OCI-LY3 (cell line): ENCODE measurements at regions not wholly inside any gene's neighbourhood (a gene's known extent, or its start where the extent isn't known, plus 50 kb on each side); places are given as distances from the start of the nearest gene placed in this dataset.

ENCODE experiments used
- H2AFZ ChIP-seq: fragments of 200-600, 300-600 bp; shearing (Covaris generic); 2 replicates; pipeline ENCODE4 v1.6.0; 2014; ENCODE audit warnings: antibody characterized with exemption, low read depth, low read length
- H3K27ac ChIP-seq: fragments of 200-600, 300-600 bp; sonication (generic); 2 replicates; pipeline ENCODE4 v1.5.1; 2014; ENCODE audit warnings: mild to moderate bottlenecking, low read length, moderate library complexity, mixed read lengths
- H3K27me3 ChIP-seq: fragments of 200-600, 300-600 bp; sonication (generic); 2 replicates; pipeline ENCODE4 v1.6.1; 2014; ENCODE audit warnings: low read depth, low read length, mixed read lengths
- H3K36me3 ChIP-seq: fragments of 200-600, 300-600 bp; sonication (generic); replicated peaks from 2 replicates; pipeline ENCODE3; 2014; ENCODE audit warnings: low read depth, low read length, mixed read lengths
- H3K4me1 ChIP-seq: fragments of 300-600, 200-600 bp; sonication (generic); 2 replicates; pipeline ENCODE4 v1.6.1; 2014; ENCODE audit warnings: low read length, mixed read lengths
- H3K4me2 ChIP-seq: fragments of 200-600, 300-600 bp; sonication (generic); 2 replicates; pipeline ENCODE4 v1.6.1; 2014; ENCODE audit warnings: low read length, mixed read lengths
- H3K4me3 ChIP-seq: fragments of 300-600, 200-600 bp; sonication (generic); 2 replicates; pipeline ENCODE4 v1.5.1; 2014; ENCODE audit warnings: antibody characterized with exemption, mild to moderate bottlenecking, low read length, moderate library complexity
- H3K79me2 ChIP-seq: fragments of 300-600, 200-600 bp; shearing (Covaris generic); 2 replicates; pipeline ENCODE4 v1.6.1; 2014; ENCODE audit warnings: mild to moderate bottlenecking, low read length, mixed read lengths
- H3K9ac ChIP-seq: fragments of 300-600, 200-600 bp; shearing (Covaris generic); 2 replicates; pipeline ENCODE4 v1.6.0; 2014; ENCODE audit warnings: mild to moderate bottlenecking, low read length, moderate library complexity
- H3K9me3 ChIP-seq: fragments of 200-600, 300-600 bp; shearing (Covaris generic); 2 replicates; pipeline ENCODE4 v1.6.1; 2014; ENCODE audit warnings: low read length, mixed read lengths; ENCODE audit not compliant: insufficient read depth
- H4K20me1 ChIP-seq: fragments of 200-600, 300-600 bp; sonication (generic); 2 replicates; pipeline ENCODE4 v1.6.1; 2016; ENCODE audit warnings: low read length, mixed read lengths; ENCODE audit not compliant: insufficient read depth
- CTCF ChIP-seq: fragments of 200-600, 300-600 bp; sonication (generic); IDR thresholded peaks from 2 replicates; pipeline ENCODE4 v1.5.1; 2014; ENCODE audit warnings: antibody characterized with exemption, low read length, low read depth
- EZH2phosphoT487 ChIP-seq: fragments of 200-600 bp; shearing (Covaris generic); IDR thresholded peaks from 2 replicates; pipeline ENCODE4 v1.6.1; 2018; ENCODE audit warnings: antibody characterized with exemption, mixed run types, low read depth

GRCh38 chr15:93178371-93178770, 89.4 kb upstream of the RGMA start:
- Histone ChIP-seq H3K27me3 (peaks cover 8% of the 10 kb centered on the region; the same call in 1 of the 2 replicates), H3K9me3 (no peaks in the 10 kb centered on the region), H3K79me2 (no peaks in the 10 kb centered on the region)

GRCh38 chr15:93176065-93176464, 87.1 kb upstream of the RGMA start:
- no peaks in the 10 kb centered on the region for H3K36me3 ChIP-seq
- H3K4me1 ChIP-seq: no peaks in the 10 kb centered on the region; the same call in 1 of the 2 replicates
- peaks cover 4% of the 10 kb centered on the region; the same call in 1 of the 2 replicates for H3K27me3 ChIP-seq
- H3K4me3 ChIP-seq: no peak overlapping the region
- no peak for TF ChIP-seq CTCF
- no peak for TF ChIP-seq EZH2phosphoT487
- H3K27ac ChIP-seq: no peak overlapping the region
- no peaks in the 10 kb centered on the region for H3K9me3 ChIP-seq
- H3K9ac ChIP-seq: no peak overlapping the region
- no peak overlapping the region for H2AFZ ChIP-seq
- no peaks in the 10 kb centered on the region for H3K79me2 ChIP-seq
- no peak overlapping the region for H3K4me2 ChIP-seq
- no peaks in the 10 kb centered on the region for H4K20me1 ChIP-seq

More at GRCh38 chr15:93178371-93178770, 89.4 kb upstream of the RGMA start:
- H3K9ac ChIP-seq: no peak overlapping the region
- H2AFZ ChIP-seq: no peak overlapping the region
- no peak overlapping the region for H3K27ac ChIP-seq
- no peaks in the 10 kb centered on the region; the same call in 1 of the 2 replicates for H3K4me1 ChIP-seq
- no peak overlapping the region for H3K4me3 ChIP-seq
- no peaks in the 10 kb centered on the region for H4K20me1 ChIP-seq
- H3K36me3 ChIP-seq: no peaks in the 10 kb centered on the region
- no peak overlapping the region for H3K4me2 ChIP-seq
- TF ChIP-seq EZH2phosphoT487: no peak
- no peak for TF ChIP-seq CTCF

- Histone ChIP-seq H3K4me3 (no peak overlapping the region), H3K36me3 (no peaks in the 10 kb centered on the region), H3K27me3 (peaks cover 11% of the 10 kb centered on the region), H3K9ac (no peak overlapping the region), H2AFZ (no peak overlapping the region), H3K9me3 (no peaks in the 10 kb centered on the region), H3K4me1 (no peaks in the 10 kb centered on the region; the same call in 1 of the 2 replicates), H3K27ac (no peak overlapping the region), H3K4me2 (no peak overlapping the region), H3K79me2 (no peaks in the 10 kb centered on the region), H4K20me1 (no peaks in the 10 kb centered on the region)
- no peak for TF ChIP-seq CTCF
Observed at GRCh38 chr15:93174836-93175235, 85.8 kb upstream of the RGMA start.

- Histone ChIP-seq H4K20me1 (no peaks in the 10 kb centered on the region), H3K4me3 (no peak overlapping the region), H3K79me2 (no peaks in the 10 kb centered on the region), H3K9ac (no peak overlapping the region), H3K36me3 (no peaks in the 10 kb centered on the region), H3K9me3 (no peaks in the 10 kb centered on the region), H3K27ac (no peak overlapping the region), H2AFZ (no peak overlapping the region), H3K27me3 (peaks cover 11% of the 10 kb centered on the region), H3K4me2 (no peak overlapping the region), H3K4me1 (no peaks in the 10 kb centered on the region)
- TF ChIP-seq EZH2phosphoT487: no peak
- TF ChIP-seq CTCF: no peak
Observed at GRCh38 chr15:93173369-93173768, 84.4 kb upstream of the RGMA start.
